Panc1 (cell line): ENCODE measurements at regions not wholly inside any gene's neighbourhood (a gene's known extent, or its start where the extent isn't known, plus 50 kb on each side); places are given as distances from the start of the nearest gene placed in this dataset.

ENCODE experiments used
- CTCF ChIP-seq: fragments of 450-650 bp; IDR thresholded peaks from 2 replicates; pipeline ENCODE4 v1.5.1; 2017; ENCODE audit warnings: mild to moderate bottlenecking
- POLR2AphosphoS5 ChIP-seq: IDR thresholded peaks from 2 replicates; pipeline ENCODE4 v1.6.1; 2012; ENCODE audit warnings: mild to moderate bottlenecking, low read depth, low read length, moderate library complexity
- REST ChIP-seq, 2 experiments: IDR thresholded peaks; 2 replicates each; pipeline ENCODE4 v1.6.1; 2011 to 2012; ENCODE audit warnings: low read depth in 2 of 2, control low read depth in 1 of 2, low read length in 1 of 2, mild to moderate bottlenecking in 1 of 2, moderate library complexity in 1 of 2; ENCODE audit not compliant: insufficient read depth in 1 of 2
- SIN3A ChIP-seq: IDR thresholded peaks from 2 replicates; pipeline ENCODE4 v1.6.1; 2012; ENCODE audit warnings: low read depth, mild to moderate bottlenecking, low read length, moderate library complexity, borderline replicate concordance; ENCODE audit not compliant: insufficient read depth
- TCF7L2 ChIP-seq: IDR thresholded peaks from 2 replicates; pipeline ENCODE4 v1.6.1; 2011; ENCODE audit warnings: mild to moderate bottlenecking, low read depth, low read length, inconsistent platforms

GRCh38 chr14:98262566-98262965, 1009.4 kb downstream of the BCL11B start:
- TF ChIP-seq CTCF (no peak), REST (IDR thresholded peaks at IDR 0.05; ENCODE audit: insufficient read depth in 1 of 2, low read depth in 2 of 2, low read length in 1 of 2) (no peak), POLR2AphosphoS5 (no peak), TCF7L2 (no peak), SIN3A (no peak)
